ENCODE measurements at regions not wholly inside any gene's neighbourhood (a gene's known extent, or its start where the extent isn't known, plus 50 kb on each side); places are given as distances from the start of the nearest gene placed in this dataset.
A peak's percentile ranks its signal among the peaks of the same experiment; 100 is the strongest.

GRCh38 chr7:119482209-119482608, 790.8 kb upstream of the KCND2 start:
- Histone ChIP-seq H3K27me3 (no peaks in the 10 kb centered on the region), H3K4me3 (no peak overlapping the region), H3K9me3 (no peaks in the 10 kb centered on the region), H3K27ac (no peak overlapping the region), H3K36me3 (no peaks in the 10 kb centered on the region), H3K4me1 (no peaks in the 10 kb centered on the region)
- 3 to 6% methylated on average over 4 of the region's 4 CpGs for WGBS, 2 donors
- TF ChIP-seq CTCF (IDR thresholded peaks at IDR 0.05) = peak; percentile 14 to 36 (median 26)
- no peak for FAIRE-seq
- peak; percentile 7 to 57 (median 39) for DNase-seq
- peak; percentile 63 to 94 (median 86) for ATAC-seq
- intact Hi-C loops (cut with DNase I) = no loop called here

GRCh38 chr7:119482671-119483070, 790.3 kb upstream of the KCND2 start:
- Histone ChIP-seq H3K9me3 (no peaks in the 10 kb centered on the region), H3K27me3 (no peaks in the 10 kb centered on the region), H3K36me3 (no peaks in the 10 kb centered on the region), H3K27ac (no peak overlapping the region), H3K4me1 (no peaks in the 10 kb centered on the region), H3K4me3 (no peak overlapping the region)
- DNase-seq (no peak), ATAC-seq (no peak), FAIRE-seq (no peak)
- 52 to 60% methylated on average over 2 of the region's 2 CpGs for WGBS, 2 donors
- intact Hi-C loops (cut with DNase I) = no loop called here
- no peak for TF ChIP-seq CTCF (IDR thresholded peaks at IDR 0.05)

DNA sequence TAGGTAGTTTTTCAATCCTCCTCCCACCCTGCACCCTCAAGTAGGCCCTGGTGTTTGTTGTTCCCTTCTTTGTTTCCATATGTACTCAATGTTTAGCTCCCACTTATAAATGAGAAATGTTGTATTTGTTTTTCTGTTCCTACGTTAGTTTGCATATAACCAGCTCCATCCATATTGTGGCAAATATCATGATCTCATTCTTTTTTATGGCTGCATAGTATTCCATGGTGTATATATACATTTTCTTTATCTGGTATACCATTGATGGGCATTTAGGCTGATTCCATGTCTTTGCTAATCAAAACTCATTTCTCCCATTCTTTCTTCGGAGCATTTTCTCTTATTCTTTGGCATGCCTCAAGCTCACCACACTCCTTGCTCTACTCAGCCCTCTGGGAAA, 789.6 kb upstream of the KCND2 start:
- 93 to 94% methylated on average over 2 of the region's 2 CpGs for whole genome bisulfite sequencing, 2 donors

DNA sequence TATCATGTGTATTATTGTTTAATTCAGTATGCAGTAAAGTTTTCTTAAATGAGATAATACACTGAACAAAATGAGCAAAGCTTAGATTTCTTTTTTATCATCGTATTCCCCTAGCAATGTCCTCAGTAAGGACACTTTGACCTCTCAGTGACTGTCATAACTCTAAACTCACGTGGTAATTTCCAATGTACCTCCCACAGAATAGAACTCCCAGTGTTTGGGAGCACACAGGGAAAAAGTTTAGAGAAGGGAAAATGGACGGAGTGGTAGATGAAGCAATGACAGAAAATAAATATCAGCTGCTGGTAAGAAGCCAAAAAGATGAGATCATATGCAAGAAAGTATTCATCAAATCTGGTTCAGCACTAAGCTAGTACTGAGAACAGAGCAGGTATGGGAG, 758.6 kb upstream of the KCND2 start:
- H3K4me3 ChIP-seq = no peak overlapping the region
- no peaks in the 10 kb centered on the region for H3K4me1 ChIP-seq
- no peaks in the 10 kb centered on the region for H3K36me3 ChIP-seq
- no peak overlapping the region for H3K27ac ChIP-seq
- FAIRE-seq = no peak
- H3K27me3 ChIP-seq = no peaks in the 10 kb centered on the region
- no peak for ATAC-seq
- WGBS, 2 donors = 36 to 41% methylated on average over 3 of the region's 3 CpGs
- DNase-seq = no peak
- no peak for TF ChIP-seq CTCF (IDR thresholded peaks at IDR 0.05)
- no peaks in the 10 kb centered on the region for H3K9me3 ChIP-seq
- intact Hi-C loops (cut with DNase I) = no loop called here

More for the DNA sequence above, 789.6 kb upstream of the KCND2 start:
- intact Hi-C loops (cut with DNase I) = no loop called here
- ATAC-seq (no peak), DNase-seq (no peak), FAIRE-seq (no peak)
- Histone ChIP-seq H3K9me3 (no peaks in the 10 kb centered on the region), H3K4me3 (no peak overlapping the region), H3K4me1 (no peaks in the 10 kb centered on the region), H3K27me3 (no peaks in the 10 kb centered on the region), H3K27ac (no peak overlapping the region), H3K36me3 (no peaks in the 10 kb centered on the region)
- TF ChIP-seq CTCF (IDR thresholded peaks at IDR 0.05) = no peak

DNA sequence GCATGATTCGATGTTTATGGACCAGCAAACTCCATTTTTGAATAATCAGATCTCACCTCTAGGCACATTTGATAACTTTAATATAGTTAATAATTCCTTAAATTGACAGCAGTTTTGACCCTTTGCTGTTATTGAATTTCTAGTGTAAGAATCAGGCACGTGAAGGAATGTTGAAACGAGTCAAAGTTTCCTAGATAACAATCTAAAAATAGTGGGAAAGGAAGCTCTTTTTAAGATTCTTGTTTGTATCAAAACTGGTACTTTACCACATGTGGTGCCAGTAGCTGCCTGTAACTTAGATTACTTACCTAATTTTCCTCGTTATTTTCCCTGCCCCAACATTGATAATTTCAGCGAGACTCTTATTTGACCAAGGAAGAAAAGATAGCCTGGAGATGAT, 757.8 kb upstream of the KCND2 start:
- H3K4me1 ChIP-seq = no peaks in the 10 kb centered on the region
- no peak overlapping the region for H3K27ac ChIP-seq
- WGBS, 2 donors = 24 to 29% methylated on average over 5 of the region's 5 CpGs
- H3K4me3 ChIP-seq = no peak overlapping the region
- H3K36me3 ChIP-seq = no peaks in the 10 kb centered on the region
- FAIRE-seq = no peak
- H3K9me3 ChIP-seq = no peaks in the 10 kb centered on the region
- no peak for DNase-seq
- H3K27me3 ChIP-seq = no peaks in the 10 kb centered on the region
- ATAC-seq = no peak
- intact Hi-C loops (cut with DNase I) = no loop called here
- no peak for TF ChIP-seq CTCF (IDR thresholded peaks at IDR 0.05)
